Pancreas (tissue), 10 donors: ENCODE measurements at regions not wholly inside any gene's neighbourhood (a gene's known extent, or its start where the extent isn't known, plus 50 kb on each side); places are given as distances from the start of the nearest gene placed in this dataset.

Source experiments
- ATAC-seq, 4 donors: fragments of 200-7000 bp; cut with Tn5 transposase; one replicate each; pipeline versions ENCODE4 v1.8.0 to v1.9.1; 2020; ENCODE audit warnings: mild to moderate bottlenecking in 4 of 4, moderate library complexity in 4 of 4
- DNase-seq, 6 donors: peaks; one replicate each; pipeline ENCODE4 v3.0.0-alpha.2; 2020
- FAIRE-seq: peaks from 2 replicates; lab custom pipeline; 2012; peaks lifted over from hg19 to GRCh38; lab: Jason Lieb, UNC
- H3K27ac ChIP-seq, 4 donors: fragments of 200-600 bp; sonication (generic); 1 replicate in 3 of 4; 2 replicates in 1 of 4; pipeline versions ENCODE4 v1.5.0 to v1.8.0; 2020
- H3K27me3 ChIP-seq, 4 donors: fragments of 200-600 bp; one replicate each; pipeline ENCODE4 v1.8.0; 2021
- H3K36me3 ChIP-seq, 3 donors: fragments of 200-600 bp; sonication (generic) in 1 of 3; one replicate each; pipeline versions ENCODE4 v1.5.0 to v1.8.0; 2020 to 2021
- H3K4me1 ChIP-seq, 3 donors: fragments of 200-600 bp; one replicate each; pipeline ENCODE4 v1.8.0; 2021
- H3K4me3 ChIP-seq, 4 donors: fragments of 200-600 bp; sonication (generic) in 2 of 4; one replicate each; pipeline versions ENCODE4 v1.5.0 to v1.8.0; 2020 to 2021
- H3K9me3 ChIP-seq, 4 donors: fragments of 200-600 bp; one replicate each; pipeline ENCODE4 v1.8.0; 2021
- WGBS, 2 donors: extraction: QIAGEN DNeasy Blood & Tissue Kit; methylation state at CpG; one replicate each; pipeline ENCODE4 v1.1.7; 2013; 5-methylcytosine and 5-hydroxymethylcytosine counted together
- intact Hi-C, 3 donors: fragments of 100-400 bp; cut with DNase I; formaldehyde crosslinking; loops; one replicate each; pipeline versions ENCODE4 v1.11.1 to v1.14.2; 2022
- TF ChIP-seq, protein P1 (sequence below), 4 donors: fragments of 200-600 bp; sonication (generic) in 3 of 4; IDR thresholded peaks; one replicate each; pipeline versions ENCODE4 v1.5.0 to v1.8.0; 2021; ENCODE audit warnings: antibody characterized with exemption in 4 of 4
- donor health status: healthy with polysubstance abuse.
- donor health status: DM: no; HTN: no; CAD: no; lungs with moderate emphysema.
- donor health status: DM: no; HTN: no; CAD: no.
- donor health status: control.
- donor health status: control.
- donor health status: Bipolar disorder and iron deficiency.
- donor health status: DM: yes; HTN: yes; CAD: no.
- donor health status: DM: no; HTN: no; CAD: no.
- donor health status: DM: no; HTN: no; CAD: no.
- donor health status: DM: yes; HTN: yes; CAD: no.

DNA sequence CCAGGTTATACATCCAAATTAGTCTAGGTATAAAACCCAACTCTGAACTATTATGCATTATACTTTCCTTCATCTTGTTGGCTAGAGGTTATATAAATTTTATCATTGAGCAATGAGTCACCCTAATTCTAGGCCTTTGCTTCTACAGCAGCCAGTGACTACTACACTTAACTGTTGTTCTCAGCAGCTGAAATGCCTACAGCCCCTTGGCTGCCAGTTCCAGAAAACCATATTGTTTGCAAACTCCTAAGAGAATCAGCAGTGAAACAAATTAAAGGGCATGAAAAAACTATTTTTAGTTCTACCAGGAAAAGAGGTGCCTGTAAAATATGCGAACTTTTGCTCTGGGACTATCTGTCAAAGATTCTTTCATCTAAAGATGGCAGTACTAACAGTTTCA lies 292.8 kb downstream of the FRK start:
- FAIRE-seq (no peak), ATAC-seq (no peak), DNase-seq (no peak)
- H3K27me3 ChIP-seq: no peaks in the 10 kb centered on the region
- H3K27ac ChIP-seq: no peak overlapping the region
- TF ChIP-seq, protein P1, sequence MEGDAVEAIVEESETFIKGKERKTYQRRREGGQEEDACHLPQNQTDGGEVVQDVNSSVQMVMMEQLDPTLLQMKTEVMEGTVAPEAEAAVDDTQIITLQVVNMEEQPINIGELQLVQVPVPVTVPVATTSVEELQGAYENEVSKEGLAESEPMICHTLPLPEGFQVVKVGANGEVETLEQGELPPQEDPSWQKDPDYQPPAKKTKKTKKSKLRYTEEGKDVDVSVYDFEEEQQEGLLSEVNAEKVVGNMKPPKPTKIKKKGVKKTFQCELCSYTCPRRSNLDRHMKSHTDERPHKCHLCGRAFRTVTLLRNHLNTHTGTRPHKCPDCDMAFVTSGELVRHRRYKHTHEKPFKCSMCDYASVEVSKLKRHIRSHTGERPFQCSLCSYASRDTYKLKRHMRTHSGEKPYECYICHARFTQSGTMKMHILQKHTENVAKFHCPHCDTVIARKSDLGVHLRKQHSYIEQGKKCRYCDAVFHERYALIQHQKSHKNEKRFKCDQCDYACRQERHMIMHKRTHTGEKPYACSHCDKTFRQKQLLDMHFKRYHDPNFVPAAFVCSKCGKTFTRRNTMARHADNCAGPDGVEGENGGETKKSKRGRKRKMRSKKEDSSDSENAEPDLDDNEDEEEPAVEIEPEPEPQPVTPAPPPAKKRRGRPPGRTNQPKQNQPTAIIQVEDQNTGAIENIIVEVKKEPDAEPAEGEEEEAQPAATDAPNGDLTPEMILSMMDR (IDR thresholded peaks at IDR 0.05): no peak
- H3K36me3 ChIP-seq: no peaks in the 10 kb centered on the region
- H3K9me3 ChIP-seq: no peaks in the 10 kb centered on the region
- H3K4me3 ChIP-seq: no peak overlapping the region
- 80 to 83% methylated on average over 1 of the region's 1 CpG for WGBS, 2 donors
- no peaks in the 10 kb centered on the region for H3K4me1 ChIP-seq
- intact Hi-C loops: no loop called here

DNA sequence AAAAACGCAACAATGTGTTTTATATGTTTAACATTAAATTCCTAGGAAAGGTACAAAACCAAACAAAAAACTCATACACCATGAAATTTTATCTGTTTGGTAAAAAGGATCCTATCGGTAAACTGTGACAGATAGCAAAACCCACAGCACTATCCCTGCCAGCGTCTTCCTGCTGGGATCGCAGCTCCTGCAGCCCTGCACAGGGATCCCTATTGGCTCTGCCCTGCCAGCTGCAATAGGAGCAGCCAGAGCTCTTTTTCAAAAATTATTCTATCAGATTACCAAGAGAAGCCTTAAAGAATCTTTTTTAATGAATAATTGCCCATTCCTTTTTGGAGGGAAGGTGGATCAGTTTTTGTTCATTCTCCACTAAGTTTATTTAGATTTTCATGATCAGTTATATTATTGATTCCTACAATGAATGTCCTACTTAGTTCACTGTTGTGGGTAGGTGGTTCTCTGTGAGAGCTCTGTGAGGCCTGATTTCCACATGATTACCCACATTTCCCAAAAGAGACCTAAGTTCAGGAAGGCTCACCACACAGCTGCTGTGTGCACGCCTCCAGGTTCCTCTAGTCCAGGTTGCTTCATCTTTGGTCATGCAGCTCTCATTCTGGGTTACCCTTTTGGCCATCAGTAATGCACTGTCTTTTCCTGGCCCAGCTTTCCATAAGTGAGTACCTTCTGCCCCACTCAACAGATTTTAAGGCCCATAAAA lies 293.8 kb downstream of the FRK start:
- TF ChIP-seq, protein P1 (IDR thresholded peaks at IDR 0.05): no peak
- H3K27me3 ChIP-seq: no peaks in the 10 kb centered on the region
- no peak for ATAC-seq
- H3K27ac ChIP-seq: no peak overlapping the region
- H3K4me3 ChIP-seq: no peak overlapping the region
- H3K36me3 ChIP-seq: no peaks in the 10 kb centered on the region
- no peak for FAIRE-seq
- no peaks in the 10 kb centered on the region for H3K9me3 ChIP-seq
- no peaks in the 10 kb centered on the region for H3K4me1 ChIP-seq
- no peak for DNase-seq
- WGBS, 2 donors: 90% methylated on average over 5 of the region's 5 CpGs
- intact Hi-C loops: no loop called here

DNA sequence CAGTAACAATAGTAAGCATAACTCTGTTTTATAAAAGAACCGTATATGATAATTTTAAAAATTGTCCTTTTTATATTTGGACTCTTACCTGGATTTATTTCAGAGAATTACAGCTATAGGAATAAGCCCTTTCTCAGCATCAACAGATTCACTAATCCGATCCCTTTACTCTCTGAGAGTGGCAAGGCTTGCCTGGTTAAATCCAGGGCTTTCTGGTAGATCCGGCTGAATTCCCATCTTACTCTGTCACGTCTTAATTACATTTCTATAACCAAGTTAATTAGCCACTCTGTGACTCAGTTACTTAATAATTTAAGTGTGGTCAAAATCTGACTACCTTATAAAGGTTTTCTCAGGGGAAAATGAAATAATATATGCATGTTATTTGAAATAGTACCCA lies 294.7 kb downstream of the FRK start:
- WGBS, 2 donors: 70 to 71% methylated on average over 4 of the region's 4 CpGs
- H3K36me3 ChIP-seq: no peaks in the 10 kb centered on the region
- no peak for ATAC-seq
- no peaks in the 10 kb centered on the region for H3K9me3 ChIP-seq
- no peak for DNase-seq
- H3K4me3 ChIP-seq: no peak overlapping the region
- H3K27me3 ChIP-seq: no peaks in the 10 kb centered on the region
- intact Hi-C loops: no loop called here
- no peak overlapping the region for H3K27ac ChIP-seq
- no peaks in the 10 kb centered on the region for H3K4me1 ChIP-seq
- TF ChIP-seq, protein P1 (IDR thresholded peaks at IDR 0.05): no peak
- no peak for FAIRE-seq

DNA sequence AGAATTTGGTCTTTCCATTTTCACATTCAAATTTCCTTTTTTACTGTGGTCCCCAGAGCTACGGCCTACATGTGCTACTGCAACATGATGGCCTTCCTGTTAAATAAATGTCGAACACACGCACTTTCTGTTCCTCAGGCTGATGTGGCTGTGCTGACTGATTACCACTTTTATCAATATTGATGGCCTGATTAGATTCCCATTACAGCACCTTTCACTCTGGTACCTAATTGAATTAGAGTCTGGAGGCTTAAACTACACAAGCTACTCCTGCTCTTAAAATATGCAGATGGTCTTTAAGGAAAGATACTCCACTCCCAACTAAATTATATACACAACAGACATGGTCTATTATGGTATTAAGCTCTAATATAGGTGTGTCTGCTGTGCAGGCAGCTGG lies 301.6 kb downstream of the FRK start:
- ATAC-seq: no peak
- Histone ChIP-seq H3K4me1 (no peaks in the 10 kb centered on the region), H3K9me3 (no peaks in the 10 kb centered on the region), H3K27me3 (no peaks in the 10 kb centered on the region), H3K4me3 (no peak overlapping the region), H3K36me3 (no peaks in the 10 kb centered on the region), H3K27ac (no peak overlapping the region)
- WGBS, 2 donors: 79 to 81% methylated on average over 3 of the region's 3 CpGs
- no peak for FAIRE-seq
- DNase-seq: no peak
- TF ChIP-seq, protein P1 (IDR thresholded peaks at IDR 0.05): no peak
- intact Hi-C loops: no loop called here

DNA sequence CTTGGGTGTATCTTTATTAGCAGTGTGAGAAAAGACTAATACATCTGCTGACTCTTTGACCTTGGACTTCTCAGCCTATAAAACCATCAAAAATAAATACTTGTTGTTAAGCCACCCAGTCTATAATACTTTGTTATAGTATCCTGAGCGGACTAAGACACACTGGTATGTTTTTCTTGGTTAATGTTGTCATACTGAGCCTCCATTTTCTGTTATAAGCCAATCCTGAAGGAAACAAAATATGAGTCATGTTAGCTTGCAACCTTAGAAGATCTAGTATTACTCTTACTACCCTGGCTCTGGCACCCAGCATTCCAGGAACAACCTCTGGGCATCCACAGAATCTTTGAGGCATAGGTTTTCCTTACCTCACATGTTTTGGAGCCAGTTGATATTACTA lies 307.2 kb downstream of the FRK start:
- H3K36me3 ChIP-seq: no peaks in the 10 kb centered on the region
- H3K27ac ChIP-seq: no peak overlapping the region
- H3K4me3 ChIP-seq: no peak overlapping the region
- no peaks in the 10 kb centered on the region for H3K9me3 ChIP-seq
- H3K4me1 ChIP-seq: no peaks in the 10 kb centered on the region
- intact Hi-C loops: no loop called here
- DNase-seq: no peak
- no peak for FAIRE-seq
- no peak for ATAC-seq
- WGBS, 2 donors: 65 to 73% methylated on average over 1 of the region's 1 CpG
- no peaks in the 10 kb centered on the region for H3K27me3 ChIP-seq
- TF ChIP-seq, protein P1 (IDR thresholded peaks at IDR 0.05): no peak
